ENCODE measurements at regions not wholly inside any gene's neighbourhood (a gene's known extent, or its start where the extent isn't known, plus 50 kb on each side); places are given as distances from the start of the nearest gene placed in this dataset.

GRCh38 chr12:126644236-126645020, 1579.2 kb downstream of the AACS start:
- TF ChIP-seq POLR2A (IDR thresholded peaks at IDR 0.05), result no peak
- TF ChIP-seq CTCF (IDR thresholded peaks at IDR 0.05 in 4 of 5, conservative IDR thresholded peaks at IDR 0.05 in 1 of 5), result no peak

Data from gastrocnemius medialis (tissue), 4 donors.